ENCODE measurements at regions not wholly inside any gene's neighbourhood (a gene's known extent, or its start where the extent isn't known, plus 50 kb on each side); places are given as distances from the start of the nearest gene placed in this dataset.

DNA sequence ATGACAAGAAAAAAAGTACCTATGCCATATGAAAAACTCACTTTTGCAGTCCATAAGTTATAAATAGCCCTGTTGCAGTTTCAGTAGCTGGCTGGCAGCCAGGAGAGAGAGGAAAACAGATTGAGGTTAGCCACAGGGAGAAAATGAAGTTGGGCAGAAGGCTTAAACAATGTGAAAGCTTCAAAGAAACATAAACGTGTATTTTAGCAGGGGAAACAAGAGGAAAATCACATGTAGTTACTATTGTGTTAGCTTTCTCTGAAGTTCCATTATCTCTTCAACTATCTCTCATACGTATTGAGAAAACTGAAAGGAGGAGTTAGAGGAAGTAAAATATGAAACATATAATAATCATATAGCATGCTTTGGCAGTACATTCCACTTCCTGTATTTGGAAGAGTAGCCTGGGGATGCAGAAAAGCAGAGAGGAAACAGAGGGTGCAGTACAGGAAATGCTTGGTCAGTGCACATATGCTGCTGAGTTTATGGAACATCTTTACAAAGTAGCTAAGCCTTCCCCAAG, 1551.1 kb downstream of the EFNB2 start (continued):
- TF ChIP-seq CHD7 (IDR thresholded peaks at IDR 0.05; ENCODE audit: insufficient replicate concordance, low read length) (no peak), GTF2F1 (IDR thresholded peaks at IDR 0.05; ENCODE audit: borderline replicate concordance, low read depth, low read length) (no peak), FOSL1 (IDR thresholded peaks at IDR 0.05; ENCODE audit: insufficient read depth, low read depth, low read length) (no peak), KDM5A (IDR thresholded peaks at IDR 0.05; ENCODE audit: low read length) (no peak), CBX8 (IDR thresholded peaks at IDR 0.05; ENCODE audit: borderline replicate concordance, low read depth, low read length) (no peak), SP1 (IDR thresholded peaks at IDR 0.05; ENCODE audit: low read depth, low read length) (no peak), YY1 (IDR thresholded peaks at IDR 0.05; ENCODE audit: low read depth, low read length) (no peak), TAF7 (optimal IDR thresholded peaks at IDR 0.05; ENCODE audit: borderline replicate concordance, low read depth, low read length) (no peak)
- TF ChIP-seq, protein P1, sequence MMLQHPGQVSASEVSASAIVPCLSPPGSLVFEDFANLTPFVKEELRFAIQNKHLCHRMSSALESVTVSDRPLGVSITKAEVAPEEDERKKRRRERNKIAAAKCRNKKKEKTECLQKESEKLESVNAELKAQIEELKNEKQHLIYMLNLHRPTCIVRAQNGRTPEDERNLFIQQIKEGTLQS (IDR thresholded peaks at IDR 0.05; ENCODE audit: insufficient read depth, low read depth, low read length) = no peak
